CD4-positive, alpha-beta T cell (primary cell): ENCODE measurements at regions not wholly inside any gene's neighbourhood (a gene's known extent, or its start where the extent isn't known, plus 50 kb on each side); places are given as distances from the start of the nearest gene placed in this dataset.
A peak's percentile ranks its signal among the peaks of the same experiment; 100 is the strongest.

Source experiments
- ATAC-seq: fragments of 200-7000 bp; cut with Tn5 transposase; one replicate; pipeline ENCODE4 v1.10.0; 2022; ENCODE audit warnings: mild to moderate bottlenecking; ENCODE audit not compliant: poor library complexity
- CTCF ChIA-PET: fragments of 350-600 bp; sonication (Branson Sonifier 250); formaldehyde crosslinking; loops from one replicate; lab custom pipeline; 2021; ENCODE audit warnings: antibody characterized with exemption, inconsistent platforms; lab: Charles Lee
- POLR2A ChIA-PET: fragments of 350-600 bp; sonication (Branson Sonifier 250); formaldehyde crosslinking; loops from one replicate; lab custom pipeline; 2021; ENCODE audit warnings: antibody characterized with exemption, inconsistent platforms; lab: Charles Lee
- DNase-seq, 14 experiments: peaks; one replicate each; pipeline ENCODE4 v3.0.0-alpha.2; 2013 to 2020; ENCODE audit warnings: mixed read lengths in 2 of 14
- H3K27ac ChIP-seq, 2 donors: one replicate each; pipeline versions ENCODE4 v1.5.1 to v1.7.0; 2013; ENCODE audit warnings: low read length in 2 of 2, low read depth in 1 of 2, mild to moderate bottlenecking in 1 of 2
- H3K27me3 ChIP-seq, 2 experiments: 1 replicate in 1 of 2; 2 replicates in 1 of 2; pipeline versions ENCODE4 v1.6.1 to v1.7.0; 2013; ENCODE audit warnings: low read length in 2 of 2, control low read depth in 1 of 2, mild to moderate bottlenecking in 1 of 2, moderate library complexity in 1 of 2; ENCODE audit not compliant: insufficient read depth in 2 of 2, control insufficient read depth in 1 of 2
- H3K36me3 ChIP-seq: one replicate; pipeline ENCODE4 v1.6.1; 2013; ENCODE audit warnings: low read length, control low read depth; ENCODE audit not compliant: insufficient read depth
- H3K4me1 ChIP-seq: one replicate; pipeline ENCODE4 v1.6.1; 2013; ENCODE audit warnings: low read length, control low read depth; ENCODE audit not compliant: insufficient read depth
- H3K4me3 ChIP-seq: one replicate; pipeline ENCODE4 v1.5.1; 2013; ENCODE audit warnings: mild to moderate bottlenecking, low read length, moderate library complexity
- H3K9me3 ChIP-seq, 2 experiments: 1 replicate in 1 of 2; 2 replicates in 1 of 2; pipeline versions ENCODE4 v1.6.1 to v1.7.0; 2013; ENCODE audit warnings: low read length in 2 of 2, mild to moderate bottlenecking in 2 of 2, control low read depth in 1 of 2, moderate library complexity in 1 of 2; ENCODE audit not compliant: control insufficient read depth in 1 of 2, insufficient read depth in 1 of 2
- H3K27ac Mint-ChIP-seq: one replicate; pipeline ENCODE4 v1.8.0; 2020; ENCODE audit warnings: mixed read lengths
- H3K27me3 Mint-ChIP-seq: one replicate; pipeline ENCODE4 v1.8.0; 2021; ENCODE audit warnings: mixed read lengths
- H3K36me3 Mint-ChIP-seq: one replicate; pipeline ENCODE4 v1.8.0; 2021; ENCODE audit warnings: low read depth, mixed read lengths
- H3K4me1 Mint-ChIP-seq: one replicate; pipeline ENCODE4 v1.8.0; 2021; ENCODE audit warnings: low read depth, mixed read lengths
- H3K4me3 Mint-ChIP-seq: one replicate; pipeline ENCODE4 v1.8.0; 2020; ENCODE audit warnings: mild to moderate bottlenecking, mixed read lengths
- H3K9me3 Mint-ChIP-seq: one replicate; pipeline ENCODE4 v1.8.0; 2020; ENCODE audit warnings: mixed read lengths
- CTCF ChIP-seq: fragments of 200-600 bp; IDR thresholded peaks from one replicate; pipeline ENCODE4 v1.8.0; 2022; ENCODE audit warnings: antibody characterized with exemption, mild to moderate bottlenecking
- intact Hi-C, 2 experiments: fragments of 100-400 bp; cut with DNase I in 1 of 2; cut with micrococcal nuclease in 1 of 2; formaldehyde crosslinking; loops; one replicate each; pipeline versions ENCODE4 v1.15.1 to v1.9.0; 2023 to 2025; cut with DNase I, micrococcal nuclease

DNA sequence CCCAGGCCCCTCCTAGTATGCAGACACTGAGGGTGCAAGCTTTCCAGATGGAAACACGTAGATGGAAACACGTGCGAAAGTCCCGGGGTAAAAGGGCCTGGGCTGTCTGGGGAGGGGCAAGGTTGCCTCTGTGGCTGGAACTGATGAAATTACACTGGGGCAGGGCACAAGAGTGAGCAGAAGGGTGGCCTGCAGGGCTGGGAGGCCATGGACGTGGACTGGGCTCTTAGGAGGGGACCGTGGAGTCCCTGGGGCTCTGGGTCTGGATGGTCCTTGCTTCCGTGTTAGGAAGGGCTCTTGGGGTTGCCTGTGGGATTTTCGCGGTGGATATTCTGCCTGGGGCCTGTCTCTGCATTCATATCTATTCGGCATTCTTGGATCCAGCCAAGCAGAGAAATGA lies 63.3 kb downstream of the IRX1 start:
- no peaks in the 10 kb centered on the region for H3K27me3 ChIP-seq
- CTCF ChIA-PET, result no interaction called here
- H3K9me3 Mint-ChIP-seq, result no peaks in the 10 kb centered on the region
- no peaks in the 10 kb centered on the region for H3K4me1 Mint-ChIP-seq
- H3K9me3 ChIP-seq, result peaks cover 0 to 25% of the 10 kb centered on the region in 2 experiments
- intact Hi-C loops, result no loop called here
- POLR2A ChIA-PET, result no interaction called here
- no peaks in the 10 kb centered on the region for H3K4me1 ChIP-seq
- no peak overlapping the region for H3K27ac ChIP-seq
- H3K4me3 ChIP-seq, result no peak overlapping the region
- no peak overlapping the region for H3K4me3 Mint-ChIP-seq
- no peak for DNase-seq
- no peaks in the 10 kb centered on the region for H3K36me3 ChIP-seq
- H3K27me3 Mint-ChIP-seq, result no peaks in the 10 kb centered on the region
- H3K27ac Mint-ChIP-seq, result no peak overlapping the region
- H3K36me3 Mint-ChIP-seq, result no peaks in the 10 kb centered on the region
- no peak for TF ChIP-seq CTCF
- ATAC-seq, result no peak

DNA sequence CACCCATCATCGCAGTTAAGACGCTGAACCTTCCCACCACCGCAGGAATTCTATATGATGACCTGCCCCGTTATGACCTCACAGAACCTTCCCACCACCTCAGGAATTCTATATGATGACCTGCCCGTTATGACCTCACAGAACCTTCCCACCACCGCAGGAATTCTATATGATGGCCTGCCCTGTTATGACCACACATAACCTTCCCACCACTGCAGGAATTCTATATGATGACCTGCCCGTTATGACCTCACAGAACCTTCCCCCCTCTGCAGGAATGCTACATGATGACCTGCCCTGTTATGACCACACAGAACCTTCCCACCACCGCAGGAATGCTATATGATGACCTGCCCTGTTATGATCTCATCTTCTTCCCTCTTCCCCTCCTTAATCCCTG lies 64.3 kb downstream of the IRX1 start:
- H3K4me1 Mint-ChIP-seq, result no peaks in the 10 kb centered on the region
- ATAC-seq (no peak), DNase-seq (peak in 1 of 14 experiments; percentile 16)
- H3K9me3 ChIP-seq, result peaks cover 0 to 20% of the 10 kb centered on the region in 2 experiments
- H3K36me3 ChIP-seq, result no peaks in the 10 kb centered on the region
- no peak overlapping the region for H3K27ac ChIP-seq
- no peaks in the 10 kb centered on the region for H3K27me3 Mint-ChIP-seq
- H3K9me3 Mint-ChIP-seq, result no peaks in the 10 kb centered on the region
- TF ChIP-seq CTCF, result no peak
- H3K27me3 ChIP-seq, result no peaks in the 10 kb centered on the region
- no peaks in the 10 kb centered on the region for H3K4me1 ChIP-seq
- no peak overlapping the region for H3K4me3 Mint-ChIP-seq
- ChIA-PET CTCF (no interaction called here), POLR2A (no interaction called here)
- no peak overlapping the region for H3K27ac Mint-ChIP-seq
- no peaks in the 10 kb centered on the region for H3K36me3 Mint-ChIP-seq
- intact Hi-C loops, result no loop called here
- no peak overlapping the region for H3K4me3 ChIP-seq

DNA sequence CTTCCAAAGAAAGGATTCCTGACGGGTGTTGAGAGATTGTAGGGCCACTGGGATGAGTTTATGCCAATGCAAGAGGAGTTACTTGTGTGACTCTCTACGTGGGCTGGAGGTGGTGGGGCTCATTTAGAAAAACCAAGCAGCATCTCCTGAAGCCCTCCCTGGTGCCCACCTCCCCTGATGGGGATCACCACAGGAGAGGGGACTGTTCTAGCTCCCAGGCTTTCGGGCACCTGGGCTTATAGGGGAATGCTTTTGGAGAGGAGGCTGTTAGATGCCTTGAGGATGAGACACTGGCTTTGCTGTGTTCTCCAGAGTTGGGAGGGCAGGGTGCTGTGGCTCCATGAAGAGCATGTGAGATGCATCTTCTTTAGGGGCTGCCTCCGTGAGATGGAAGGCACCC lies 65.0 kb downstream of the IRX1 start:
- POLR2A ChIA-PET, result no interaction called here
- CTCF ChIA-PET, result no interaction called here
- Histone ChIP-seq H3K36me3 (no peaks in the 10 kb centered on the region), H3K9me3 (peaks cover 0 to 19% of the 10 kb centered on the region in 2 experiments), H3K4me3 (no peak overlapping the region), H3K27ac (no peak overlapping the region), H3K4me1 (no peaks in the 10 kb centered on the region), H3K27me3 (no peaks in the 10 kb centered on the region)
- Mint-ChIP-seq H3K27ac (no peak overlapping the region), H3K9me3 (no peaks in the 10 kb centered on the region), H3K36me3 (no peaks in the 10 kb centered on the region), H3K4me3 (no peak overlapping the region), H3K4me1 (no peaks in the 10 kb centered on the region), H3K27me3 (no peaks in the 10 kb centered on the region)
- ATAC-seq (no peak), DNase-seq (no peak)
- TF ChIP-seq CTCF, result no peak
- intact Hi-C loops, result no loop called here
